Neural progenitor cell (in vitro differentiated cells): ENCODE measurements at regions not wholly inside any gene's neighbourhood (a gene's known extent, or its start where the extent isn't known, plus 50 kb on each side); places are given as distances from the start of the nearest gene placed in this dataset.

Source experiments
- DNase-seq: peaks from one replicate; pipeline ENCODE4 v3.0.0-alpha.2; 2016; ENCODE audit warnings: low spot score
- H2AFZ ChIP-seq: fragments of 200-600 bp; sonication (generic); replicated peaks from 2 replicates; pipeline ENCODE4 v1.6.1; 2016; ENCODE audit warnings: antibody characterized with exemption
- H3F3A ChIP-seq: fragments of 200-600 bp; sonication (generic); 2 replicates; pipeline ENCODE4 v1.6.1; 2016; ENCODE audit warnings: antibody characterized with exemption, low read depth
- H3K27ac ChIP-seq: fragments of 200-600 bp; sonication (generic); 2 replicates; pipeline ENCODE4 v1.5.1; 2016; ENCODE audit warnings: mild to moderate bottlenecking
- H3K27me3 ChIP-seq: fragments of 200-600 bp; sonication (generic); 2 replicates; pipeline ENCODE4 v1.6.1; 2016; ENCODE audit warnings: mild to moderate bottlenecking, moderate library complexity
- H3K36me3 ChIP-seq: fragments of 200-600 bp; sonication (generic); 2 replicates; pipeline ENCODE4 v1.5.1; 2016
- H3K4me1 ChIP-seq: fragments of 200-600 bp; sonication (generic); 2 replicates; pipeline ENCODE4 v1.6.1; 2016; ENCODE audit warnings: mixed run types
- H3K4me2 ChIP-seq: fragments of 200-600 bp; sonication (generic); 2 replicates; pipeline ENCODE4 v1.6.1; 2016
- H3K4me3 ChIP-seq: fragments of 200-600 bp; sonication (generic); 2 replicates; pipeline ENCODE4 v1.5.1; 2016
- H3K79me2 ChIP-seq: fragments of 200-600 bp; sonication (generic); 2 replicates; pipeline ENCODE4 v1.6.1; 2016; ENCODE audit warnings: low read depth
- H3K9ac ChIP-seq: fragments of 200-600 bp; sonication (generic); 2 replicates; pipeline ENCODE4 v1.6.1; 2016
- H3K9me3 ChIP-seq: fragments of 200-600 bp; sonication (generic); 2 replicates; pipeline ENCODE4 v1.5.1; 2016; ENCODE audit warnings: low read depth
- H4K20me1 ChIP-seq: fragments of 200-600 bp; sonication (generic); 2 replicates; pipeline ENCODE4 v1.6.1; 2016; ENCODE audit warnings: low read depth
- H3K27ac Mint-ChIP-seq: 3 replicates; pipeline ENCODE4 v1.8.0; 2021; ENCODE audit warnings: mixed read lengths
- H3K27me3 Mint-ChIP-seq: 2 replicates; pipeline ENCODE4 v1.8.0; 2022; ENCODE audit warnings: low read depth, mild to moderate bottlenecking, inconsistent platforms, moderate library complexity, mixed read lengths; ENCODE audit not compliant: insufficient read depth
- H3K36me3 Mint-ChIP-seq: 3 replicates; pipeline ENCODE4 v1.8.0; 2021; ENCODE audit warnings: mixed read lengths
- H3K4me1 Mint-ChIP-seq: 3 replicates; pipeline ENCODE4 v1.8.0; 2021; ENCODE audit warnings: mixed read lengths
- H3K4me3 Mint-ChIP-seq: 3 replicates; pipeline ENCODE4 v1.8.0; 2021; ENCODE audit warnings: mild to moderate bottlenecking, moderate library complexity, mixed read lengths
- H3K9me3 Mint-ChIP-seq: 3 replicates; pipeline ENCODE4 v1.8.0; 2020; ENCODE audit warnings: mixed read lengths
- CTCF ChIP-seq: fragments of 200-600 bp; sonication (generic); IDR thresholded peaks from 2 replicates; pipeline ENCODE4 v1.5.1; 2017; ENCODE audit warnings: antibody characterized with exemption, mild to moderate bottlenecking
- EZH2 ChIP-seq: fragments of 200-600 bp; sonication (generic); IDR thresholded peaks from 2 replicates; pipeline ENCODE4 v1.6.1; 2017; ENCODE audit warnings: antibody characterized with exemption, mild to moderate bottlenecking, moderate library complexity
- EZH2phosphoT487 ChIP-seq: fragments of 200-600 bp; sonication (generic); IDR thresholded peaks from 2 replicates; pipeline ENCODE4 v1.6.1; 2017; ENCODE audit warnings: antibody characterized with exemption

GRCh38 chr2:18077231-18077630, 198.8 kb downstream of the KCNS3 start:
- Histone ChIP-seq H3K27ac (no peak overlapping the region), H4K20me1 (no peaks in the 10 kb centered on the region), H3K9ac (no peak overlapping the region), H3K4me2 (no peak overlapping the region), H3K36me3 (no peaks in the 10 kb centered on the region), H3K79me2 (no peaks in the 10 kb centered on the region), H3F3A (no peaks in the 10 kb centered on the region), H3K4me1 (no peaks in the 10 kb centered on the region), H3K9me3 (no peaks in the 10 kb centered on the region), H3K4me3 (no peak overlapping the region), H2AFZ (no peak overlapping the region), H3K27me3 (no peaks in the 10 kb centered on the region)
- Mint-ChIP-seq H3K36me3 (no peaks in the 10 kb centered on the region), H3K4me3 (no peak overlapping the region), H3K27ac (no peak overlapping the region), H3K4me1 (peaks cover 2% of the 10 kb centered on the region), H3K9me3 (peaks cover 4% of the 10 kb centered on the region), H3K27me3 (no peaks in the 10 kb centered on the region)
- DNase-seq = no peak
- TF ChIP-seq CTCF (no peak), EZH2 (no peak), EZH2phosphoT487 (no peak)

- Histone ChIP-seq H3K27ac (no peak overlapping the region), H3K9ac (no peak overlapping the region), H3F3A (no peaks in the 10 kb centered on the region), H3K27me3 (no peaks in the 10 kb centered on the region), H2AFZ (no peak overlapping the region), H3K9me3 (no peaks in the 10 kb centered on the region), H3K36me3 (no peaks in the 10 kb centered on the region), H3K4me2 (no peak overlapping the region), H4K20me1 (no peaks in the 10 kb centered on the region), H3K4me3 (no peak overlapping the region), H3K4me1 (no peaks in the 10 kb centered on the region), H3K79me2 (no peaks in the 10 kb centered on the region)
- H3K9me3 Mint-ChIP-seq = peaks cover under 1% of the 10 kb centered on the region
- H3K27me3 Mint-ChIP-seq = no peaks in the 10 kb centered on the region
- no peak for DNase-seq
- no peak overlapping the region for H3K4me3 Mint-ChIP-seq
- H3K4me1 Mint-ChIP-seq = peaks cover 2% of the 10 kb centered on the region
- H3K27ac Mint-ChIP-seq = no peak overlapping the region
- no peak for TF ChIP-seq EZH2
- TF ChIP-seq CTCF = no peak
- no peak for TF ChIP-seq EZH2phosphoT487
- no peaks in the 10 kb centered on the region for H3K36me3 Mint-ChIP-seq
Observed at GRCh38 chr2:18074476-18074875, 196.0 kb downstream of the KCNS3 start.

- no peaks in the 10 kb centered on the region for H3F3A ChIP-seq
- H3K27ac ChIP-seq = no peak overlapping the region
- no peak overlapping the region for H3K9ac ChIP-seq
- H3K4me2 ChIP-seq = no peak overlapping the region
- no peak overlapping the region for H3K27ac Mint-ChIP-seq
- no peaks in the 10 kb centered on the region for H3K9me3 ChIP-seq
- no peaks in the 10 kb centered on the region for H3K4me1 ChIP-seq
- no peaks in the 10 kb centered on the region for H3K36me3 ChIP-seq
- no peaks in the 10 kb centered on the region for H3K9me3 Mint-ChIP-seq
- H3K4me1 Mint-ChIP-seq = peaks cover 2% of the 10 kb centered on the region
- H3K4me3 ChIP-seq = no peak overlapping the region
- DNase-seq = no peak
- TF ChIP-seq CTCF (no peak), EZH2 (no peak)
- no peaks in the 10 kb centered on the region for H3K27me3 Mint-ChIP-seq
- H3K27me3 ChIP-seq = no peaks in the 10 kb centered on the region
- H3K79me2 ChIP-seq = no peaks in the 10 kb centered on the region
- H2AFZ ChIP-seq = no peak overlapping the region
- H3K36me3 Mint-ChIP-seq = no peaks in the 10 kb centered on the region
- H4K20me1 ChIP-seq = no peaks in the 10 kb centered on the region
- no peak overlapping the region for H3K4me3 Mint-ChIP-seq
Observed at GRCh38 chr2:18073601-18074000, 195.1 kb downstream of the KCNS3 start.
